Fibroblast of lung (primary cell): ENCODE measurements at regions not wholly inside any gene's neighbourhood (a gene's known extent, or its start where the extent isn't known, plus 50 kb on each side); places are given as distances from the start of the nearest gene placed in this dataset.

Experiments used
- DNase-seq, 2 donors: peaks; one replicate each; pipeline versions ENCODE4 v3.0.0 to v3.0.0-alpha.2; 2010; ENCODE audit warnings: low read depth in 2 of 2
- H2AFZ ChIP-seq: 2 replicates; pipeline ENCODE4 v1.5.1; 2012; ENCODE audit warnings: low read length, control low read depth, inconsistent platforms
- H3K27ac ChIP-seq: 2 replicates; pipeline ENCODE4 v1.5.1; 2011; ENCODE audit warnings: low read length, control low read depth; ENCODE audit not compliant: insufficient read depth
- H3K27me3 ChIP-seq: 2 replicates; pipeline ENCODE4 v1.5.1; 2011; ENCODE audit warnings: mild to moderate bottlenecking, low read length; ENCODE audit not compliant: control insufficient read depth, insufficient read depth
- H3K36me3 ChIP-seq: 2 replicates; pipeline ENCODE4 v1.5.1; 2011; ENCODE audit warnings: low read length; ENCODE audit not compliant: control insufficient read depth, insufficient read depth
- H3K4me1 ChIP-seq: 2 replicates; pipeline ENCODE4 v1.5.1; 2011; ENCODE audit warnings: low read length; ENCODE audit not compliant: control insufficient read depth, insufficient read depth; ENCODE audit errors: extremely low read depth
- H3K4me2 ChIP-seq: 2 replicates; pipeline ENCODE4 v1.5.1; 2011; ENCODE audit warnings: low read length, control low read depth; ENCODE audit not compliant: insufficient read depth; ENCODE audit errors: extremely low read depth
- H3K4me3 ChIP-seq, 4 experiments: fragments of 200-600 bp in 1 of 4; sonication (generic) in 1 of 4; replicated peaks in 1 of 4; 2 replicates each; pipeline ENCODE4 v1.5.1; 2011 to 2016; ENCODE audit warnings: low read length in 4 of 4, low read depth in 3 of 4, mild to moderate bottlenecking in 3 of 4, control low read depth in 2 of 4, inconsistent platforms in 1 of 4, mixed read lengths in 1 of 4; ENCODE audit not compliant: insufficient read depth in 1 of 4; ENCODE audit errors: control extremely low read depth in 1 of 4
- H3K79me2 ChIP-seq: 2 replicates; pipeline ENCODE4 v1.5.1; 2012; ENCODE audit warnings: mild to moderate bottlenecking, low read length, inconsistent platforms; ENCODE audit not compliant: control insufficient read depth, insufficient read depth
- H3K9ac ChIP-seq: 2 replicates; pipeline ENCODE4 v1.5.1; 2011; ENCODE audit warnings: mild to moderate bottlenecking, low read length, control low read depth; ENCODE audit not compliant: insufficient read depth
- H3K9me3 ChIP-seq: 2 replicates; pipeline ENCODE4 v1.5.1; 2012; ENCODE audit warnings: low read depth, low read length; ENCODE audit not compliant: control insufficient read depth, insufficient read depth
- H4K20me1 ChIP-seq: 2 replicates; pipeline ENCODE4 v1.5.1; 2011; ENCODE audit warnings: low read length; ENCODE audit not compliant: control insufficient read depth, insufficient read depth; ENCODE audit errors: extremely low read depth
- EZH2 ChIP-seq: IDR thresholded peaks from 2 replicates; pipeline ENCODE4 v1.5.1; 2012; ENCODE audit warnings: low read length, control low read depth, mild to moderate bottlenecking; ENCODE audit errors: missing control alignments
- TF ChIP-seq, protein P1 (sequence below), 2 donors: IDR thresholded peaks in 1 of 2; conservative IDR thresholded peaks in 1 of 2; 1 replicate in 1 of 2; 2 replicates in 1 of 2; pipeline ENCODE4 v1.5.1; 2011 to 2012; ENCODE audit warnings: low read length in 2 of 2, control low read depth in 1 of 2, inconsistent platforms in 1 of 2, low read depth in 1 of 2, mild to moderate bottlenecking in 1 of 2

DNA sequence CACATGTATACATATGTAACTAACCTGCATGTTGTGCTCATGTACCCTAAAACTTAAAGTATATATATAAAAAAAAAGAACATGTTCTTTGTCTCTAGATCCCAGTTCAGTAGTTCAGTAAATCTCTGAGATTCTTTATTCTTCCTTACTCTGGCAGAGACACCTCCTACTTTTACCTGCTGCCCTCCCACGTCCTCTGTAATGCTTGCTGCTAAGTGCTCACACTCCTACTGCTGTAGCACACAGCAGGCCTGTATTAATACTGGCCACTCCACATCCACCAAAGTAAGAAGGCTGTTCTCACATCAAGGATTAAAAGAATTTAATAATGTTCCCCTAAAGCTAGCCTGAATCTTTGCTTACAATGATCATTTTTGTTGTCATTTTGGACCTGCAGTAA, 648.4 kb upstream of the EYS start:
- H3K27me3 ChIP-seq, result no peaks in the 10 kb centered on the region
- no peak overlapping the region for H3K4me3 ChIP-seq
- H3K36me3 ChIP-seq, result no peaks in the 10 kb centered on the region
- no peak overlapping the region for H3K4me2 ChIP-seq
- TF ChIP-seq EZH2, result no peak
- TF ChIP-seq, protein P1, sequence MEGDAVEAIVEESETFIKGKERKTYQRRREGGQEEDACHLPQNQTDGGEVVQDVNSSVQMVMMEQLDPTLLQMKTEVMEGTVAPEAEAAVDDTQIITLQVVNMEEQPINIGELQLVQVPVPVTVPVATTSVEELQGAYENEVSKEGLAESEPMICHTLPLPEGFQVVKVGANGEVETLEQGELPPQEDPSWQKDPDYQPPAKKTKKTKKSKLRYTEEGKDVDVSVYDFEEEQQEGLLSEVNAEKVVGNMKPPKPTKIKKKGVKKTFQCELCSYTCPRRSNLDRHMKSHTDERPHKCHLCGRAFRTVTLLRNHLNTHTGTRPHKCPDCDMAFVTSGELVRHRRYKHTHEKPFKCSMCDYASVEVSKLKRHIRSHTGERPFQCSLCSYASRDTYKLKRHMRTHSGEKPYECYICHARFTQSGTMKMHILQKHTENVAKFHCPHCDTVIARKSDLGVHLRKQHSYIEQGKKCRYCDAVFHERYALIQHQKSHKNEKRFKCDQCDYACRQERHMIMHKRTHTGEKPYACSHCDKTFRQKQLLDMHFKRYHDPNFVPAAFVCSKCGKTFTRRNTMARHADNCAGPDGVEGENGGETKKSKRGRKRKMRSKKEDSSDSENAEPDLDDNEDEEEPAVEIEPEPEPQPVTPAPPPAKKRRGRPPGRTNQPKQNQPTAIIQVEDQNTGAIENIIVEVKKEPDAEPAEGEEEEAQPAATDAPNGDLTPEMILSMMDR (conservative IDR thresholded peaks at IDR 0.05 in 1 of 2, IDR thresholded peaks at IDR 0.05 in 1 of 2; ENCODE audit: low read depth in 1 of 2, low read length in 2 of 2), result no peak
- no peak for DNase-seq
- no peak overlapping the region for H2AFZ ChIP-seq
- no peaks in the 10 kb centered on the region for H3K79me2 ChIP-seq
- no peaks in the 10 kb centered on the region for H4K20me1 ChIP-seq
- no peaks in the 10 kb centered on the region for H3K4me1 ChIP-seq
- H3K9me3 ChIP-seq, result no peaks in the 10 kb centered on the region
- no peak overlapping the region for H3K27ac ChIP-seq
- no peak overlapping the region for H3K9ac ChIP-seq

DNA sequence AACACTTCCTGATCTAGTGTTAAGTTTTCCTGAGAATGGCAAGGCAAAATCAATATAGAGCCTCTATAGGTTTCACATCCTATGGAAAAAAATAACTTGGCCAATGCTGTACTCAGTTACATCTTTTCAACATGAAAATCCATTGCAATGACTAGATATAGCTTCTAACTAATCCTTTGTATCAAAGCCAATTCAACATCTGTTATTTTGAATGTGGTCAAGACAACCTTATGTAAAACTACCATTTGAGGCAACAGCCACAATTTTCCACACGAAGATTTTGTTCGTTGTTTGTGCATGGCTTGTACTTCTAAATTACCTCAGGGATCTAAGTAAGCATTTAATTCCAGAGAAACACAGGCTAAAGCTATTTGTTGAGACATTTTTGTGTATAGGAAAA, 637.8 kb upstream of the EYS start:
- no peaks in the 10 kb centered on the region for H4K20me1 ChIP-seq
- H3K36me3 ChIP-seq, result no peaks in the 10 kb centered on the region
- no peak overlapping the region for H2AFZ ChIP-seq
- no peak for TF ChIP-seq EZH2
- TF ChIP-seq, protein P1 (conservative IDR thresholded peaks at IDR 0.05 in 1 of 2, IDR thresholded peaks at IDR 0.05 in 1 of 2; ENCODE audit: low read depth in 1 of 2, low read length in 2 of 2), result no peak
- no peak overlapping the region for H3K4me3 ChIP-seq
- no peak overlapping the region for H3K27ac ChIP-seq
- peak in 1 of 2 donors; percentile 6 for DNase-seq
- no peaks in the 10 kb centered on the region for H3K27me3 ChIP-seq
- no peak overlapping the region for H3K4me2 ChIP-seq
- H3K4me1 ChIP-seq, result no peaks in the 10 kb centered on the region
- H3K79me2 ChIP-seq, result no peaks in the 10 kb centered on the region
- no peaks in the 10 kb centered on the region for H3K9me3 ChIP-seq
- no peak overlapping the region for H3K9ac ChIP-seq

DNA sequence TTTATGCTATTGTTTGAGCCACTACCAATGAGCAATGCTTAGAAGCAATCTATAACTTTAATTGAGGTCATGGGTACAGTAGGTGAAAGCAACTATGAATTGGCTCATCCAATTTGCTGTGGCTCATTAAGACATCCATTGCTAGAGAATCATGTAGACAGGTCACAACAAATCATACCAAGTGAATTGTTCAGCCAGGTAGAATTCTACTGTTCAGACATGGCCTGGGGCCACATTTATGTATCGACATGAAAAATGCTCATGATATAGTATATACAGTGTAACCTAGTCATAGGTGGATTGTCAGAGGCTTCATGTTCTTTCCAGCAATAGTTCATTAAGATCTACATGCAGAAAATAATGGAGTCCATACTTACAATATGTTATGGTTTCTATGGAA, 633.7 kb upstream of the EYS start:
- no peak for TF ChIP-seq EZH2
- TF ChIP-seq, protein P1 (conservative IDR thresholded peaks at IDR 0.05 in 1 of 2, IDR thresholded peaks at IDR 0.05 in 1 of 2; ENCODE audit: low read depth in 1 of 2, low read length in 2 of 2), result no peak
- Histone ChIP-seq H2AFZ (no peak overlapping the region), H3K27ac (no peak overlapping the region)

More for the DNA sequence above, 633.7 kb upstream of the EYS start:
- H3K4me3 ChIP-seq, result no peak overlapping the region
- no peaks in the 10 kb centered on the region for H3K27me3 ChIP-seq
- H4K20me1 ChIP-seq, result no peaks in the 10 kb centered on the region
- H3K4me2 ChIP-seq, result no peak overlapping the region
- H3K79me2 ChIP-seq, result no peaks in the 10 kb centered on the region
- H3K36me3 ChIP-seq, result no peaks in the 10 kb centered on the region
- no peaks in the 10 kb centered on the region for H3K4me1 ChIP-seq
- no peak overlapping the region for H3K9ac ChIP-seq
- DNase-seq, result no peak
- H3K9me3 ChIP-seq, result no peaks in the 10 kb centered on the region
